ENCODE measurements at regions not wholly inside any gene's neighbourhood (a gene's known extent, or its start where the extent isn't known, plus 50 kb on each side); places are given as distances from the start of the nearest gene placed in this dataset.

DNA sequence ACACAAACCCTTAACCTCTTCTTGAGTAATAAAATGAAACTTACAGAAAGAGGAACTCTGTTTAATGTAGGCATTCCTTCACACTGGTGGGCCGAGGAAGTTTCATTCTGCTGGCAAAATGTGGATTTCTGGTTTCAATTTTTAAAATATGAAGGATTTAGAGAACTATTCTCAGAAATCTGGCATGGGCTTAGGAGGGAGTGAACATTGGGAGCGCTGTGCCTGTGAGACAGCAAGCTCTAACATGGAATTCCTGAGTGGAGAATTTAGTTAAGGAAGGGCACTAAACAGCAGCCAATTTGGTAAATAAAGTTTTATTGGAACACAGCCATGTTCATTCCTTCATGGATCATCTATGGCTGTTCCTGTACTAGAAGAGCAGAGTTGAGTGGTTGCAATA, 751.8 kb upstream of the IGFBP3 start:
- DNase-seq (ENCODE audit: low spot score): no peak

- DNase-seq (ENCODE audit: low spot score): no peak
These were observed 750.2 kb upstream of the IGFBP3 start for GRCh38 chr7:46671108-46671769.

GRCh38 chr7:46669028-46669427, 748.0 kb upstream of the IGFBP3 start:
- no peak for DNase-seq (ENCODE audit: low spot score)

DNA sequence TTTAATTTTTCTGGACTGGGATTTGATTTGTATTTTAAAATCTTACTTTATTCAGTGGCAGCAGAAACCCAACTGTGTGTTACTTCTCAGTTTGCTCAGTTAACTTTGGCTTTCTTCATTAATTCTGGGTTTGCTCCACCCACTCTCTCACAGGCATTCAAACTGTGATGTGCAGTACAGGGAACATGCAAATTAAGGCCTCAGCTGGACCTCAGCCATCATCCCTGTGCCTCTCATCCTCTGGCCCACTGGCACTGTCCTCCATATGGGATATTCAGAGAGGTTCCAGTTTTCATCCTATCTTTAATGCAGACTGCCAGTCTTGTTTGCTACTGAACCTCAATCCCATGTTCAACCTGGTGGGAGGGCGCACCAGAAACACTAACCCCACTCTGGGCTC, 743.4 kb upstream of the IGFBP3 start:
- DNase-seq (ENCODE audit: low spot score): no peak

DNA sequence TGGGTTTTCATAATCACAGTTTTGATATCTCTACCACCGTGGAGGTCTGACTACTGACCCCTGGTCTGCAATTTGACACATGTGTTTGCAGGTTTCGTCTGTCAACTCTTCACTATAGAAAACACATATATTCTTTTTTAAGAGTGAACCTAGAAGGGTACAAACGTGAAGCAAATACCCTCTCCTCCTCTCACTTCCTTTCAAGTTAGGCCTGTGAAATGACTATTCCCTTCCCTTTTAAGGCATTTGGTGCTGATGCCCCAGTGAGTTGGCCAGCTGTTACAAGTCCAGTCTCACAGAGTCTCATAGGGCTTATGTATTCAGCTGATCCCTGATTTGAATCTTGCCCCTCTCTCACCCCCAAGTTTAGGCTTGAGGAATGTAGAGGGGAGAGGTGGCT, 742.0 kb upstream of the IGFBP3 start:
- no peak for DNase-seq (ENCODE audit: low spot score)

GRCh38 chr7:46661431-46661830, 740.4 kb upstream of the IGFBP3 start:
- no peak for DNase-seq (ENCODE audit: low spot score)

DNA sequence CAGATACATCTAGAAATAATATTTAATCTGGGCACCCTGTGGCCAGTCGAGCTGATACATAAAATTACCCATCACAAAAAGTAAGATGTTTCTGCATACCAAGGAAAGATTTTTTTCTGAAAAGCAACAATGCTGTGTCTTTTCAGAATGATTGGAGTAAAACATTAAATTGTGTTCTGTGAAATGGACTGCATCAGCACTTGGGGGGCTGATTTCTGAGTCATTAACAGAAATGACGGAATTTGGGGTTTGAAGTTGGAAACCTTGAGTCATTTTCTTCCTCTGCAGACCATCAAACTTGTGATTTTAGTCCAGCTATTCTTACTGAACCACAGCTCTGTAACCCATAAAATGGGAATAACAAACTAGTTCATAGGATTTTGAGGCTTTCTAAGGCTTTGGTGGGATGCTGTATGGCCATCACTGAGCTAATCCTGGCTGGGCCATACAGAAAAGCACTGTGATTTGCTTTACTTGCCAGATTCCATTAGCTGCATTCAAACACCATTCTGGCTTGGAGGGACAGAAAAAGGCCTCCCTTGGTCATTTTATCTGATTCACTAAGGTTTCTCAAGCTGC, 739.4 kb upstream of the IGFBP3 start:
- no peak for DNase-seq (ENCODE audit: low spot score)

DNA sequence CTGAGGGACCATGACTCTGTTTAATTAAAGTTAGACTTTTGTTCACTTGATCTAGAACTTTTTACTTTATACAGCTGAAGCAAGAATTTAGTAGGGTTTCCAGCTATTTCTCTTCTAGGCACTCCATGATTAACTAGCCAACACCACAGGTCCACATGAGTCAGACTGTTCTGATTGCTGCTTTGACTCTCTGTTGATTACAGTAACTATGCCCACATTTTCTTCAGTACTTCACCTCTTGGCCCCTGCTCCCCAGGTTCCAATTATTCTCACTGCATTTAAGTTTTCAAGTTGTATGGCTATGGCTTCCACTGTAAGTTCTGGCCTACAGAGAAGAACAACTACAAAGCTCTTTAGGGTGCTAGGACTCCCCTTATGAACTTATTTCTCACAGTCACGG, 737.2 kb upstream of the IGFBP3 start:
- DNase-seq (ENCODE audit: low spot score): no peak

- DNase-seq (ENCODE audit: low spot score): no peak
These were observed 733.7 kb upstream of the IGFBP3 start for GRCh38 chr7:46654546-46655443.

DNA sequence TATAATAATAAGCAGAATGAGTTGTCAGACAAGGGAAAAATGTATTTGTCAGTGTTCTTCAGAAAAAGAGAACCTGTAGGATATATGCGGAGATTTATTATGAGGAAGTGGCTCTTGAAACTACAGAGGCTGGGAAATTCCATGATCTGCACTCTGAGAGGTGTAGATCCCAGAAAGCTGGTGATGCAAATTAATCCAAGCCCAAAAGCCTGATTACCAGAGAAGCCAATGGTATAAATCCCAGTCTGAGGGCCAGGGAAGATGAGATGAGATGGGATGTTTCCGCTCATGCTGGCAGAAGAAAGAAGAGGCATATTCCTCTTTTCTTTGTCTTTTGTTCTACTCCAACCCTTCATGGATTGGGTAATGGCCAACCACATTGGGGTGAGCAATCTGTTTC, 732.8 kb upstream of the IGFBP3 start:
- DNase-seq (ENCODE audit: low spot score): no peak

GRCh38 chr7:46652317-46652716, 731.2 kb upstream of the IGFBP3 start:
- no peak for DNase-seq (ENCODE audit: low spot score)

GRCh38 chr7:46651561-46652088, 730.6 kb upstream of the IGFBP3 start:
- no peak for DNase-seq (ENCODE audit: low spot score)

DNA sequence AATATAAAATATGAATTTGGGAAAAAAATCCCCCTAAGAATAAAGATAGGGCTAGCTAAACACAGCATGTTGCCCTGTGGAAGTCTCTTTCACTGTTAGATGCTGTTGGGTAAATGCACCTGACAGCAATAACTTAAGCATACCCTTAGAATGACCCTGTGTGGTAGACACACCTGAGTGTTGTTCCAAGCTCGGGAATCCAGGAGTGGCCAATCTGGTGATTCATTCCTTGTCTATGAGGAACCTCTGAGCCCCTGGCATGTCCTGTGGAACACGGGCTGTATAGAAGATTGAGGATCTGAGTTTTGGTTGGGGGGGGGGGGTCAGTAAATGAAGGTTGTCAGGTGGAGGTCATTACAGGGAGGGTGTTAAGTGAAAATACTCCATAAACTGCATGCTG, 730.0 kb upstream of the IGFBP3 start:
- DNase-seq (ENCODE audit: low spot score): no peak

DNA sequence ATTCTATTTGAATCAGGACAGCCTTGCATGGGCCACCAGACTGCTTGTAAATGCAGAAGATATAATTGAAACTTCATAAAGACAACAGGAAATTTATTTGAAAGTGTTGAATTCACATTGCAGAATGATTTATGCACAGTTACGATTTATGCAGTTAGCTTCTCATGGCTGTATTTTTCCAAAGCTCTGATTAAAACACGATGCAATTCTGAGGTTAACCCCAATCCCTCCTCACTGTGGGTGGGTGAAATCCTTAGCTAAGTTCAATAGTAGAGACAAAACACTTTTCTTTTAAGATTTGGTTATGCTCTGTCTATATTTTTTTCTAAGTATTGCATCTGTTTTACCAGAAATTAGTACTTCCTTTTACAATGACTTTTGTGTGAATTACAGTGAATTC, 728.8 kb upstream of the IGFBP3 start:
- DNase-seq (ENCODE audit: low spot score): no peak

GRCh38 chr7:46637793-46638735, 717.0 kb upstream of the IGFBP3 start:
- DNase-seq (ENCODE audit: low spot score): no peak

- DNase-seq (ENCODE audit: low spot score): no peak
These were observed 715.0 kb upstream of the IGFBP3 start for GRCh38 chr7:46636022-46636421.

GRCh38 chr7:46633630-46634240, 712.7 kb upstream of the IGFBP3 start:
- no peak for DNase-seq (ENCODE audit: low spot score)

GRCh38 chr7:46633200-46633599, 712.1 kb upstream of the IGFBP3 start:
- DNase-seq (ENCODE audit: low spot score): no peak

GRCh38 chr7:46630031-46630430, 709.0 kb upstream of the IGFBP3 start:
- no peak for DNase-seq (ENCODE audit: low spot score)

- DNase-seq (ENCODE audit: low spot score): no peak
These were observed 707.3 kb upstream of the IGFBP3 start for GRCh38 chr7:46628389-46628788.

- no peak for DNase-seq (ENCODE audit: low spot score)
These were observed 705.7 kb upstream of the IGFBP3 start for GRCh38 chr7:46626691-46627310.

Measured in AG08396 (cell line).